ENCODE measurements at regions not wholly inside any gene's neighbourhood (a gene's known extent, or its start where the extent isn't known, plus 50 kb on each side); places are given as distances from the start of the nearest gene placed in this dataset.

DNA sequence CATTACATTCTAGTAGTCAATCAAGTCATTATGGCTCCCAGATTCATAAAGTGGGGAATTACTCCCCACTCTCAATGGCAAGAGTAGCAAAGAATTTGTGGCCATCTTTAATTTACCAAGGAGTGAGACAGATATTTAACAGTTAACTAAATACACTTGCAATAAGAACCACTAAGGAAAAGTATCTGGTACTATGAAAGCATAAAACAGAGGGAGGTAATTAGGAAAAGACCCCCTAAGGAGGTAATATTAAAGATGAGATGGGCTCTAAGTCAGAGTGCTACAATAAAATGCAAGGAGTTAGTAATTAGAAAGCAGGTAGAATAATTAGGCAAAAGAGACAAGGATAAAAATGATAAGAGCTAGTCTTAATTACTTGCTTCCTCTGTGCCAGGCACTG, 301.9 kb downstream of the CHL1 start:
- Histone ChIP-seq H3K36me3 (ENCODE audit: insufficient read depth, low read length) (no peaks in the 10 kb centered on the region), H3K4me2 (ENCODE audit: insufficient read depth, low read length) (no peak overlapping the region), H3K4me3 (ENCODE audit: low read depth in 1 of 2, low read length in 2 of 2) (no peak overlapping the region), H3K9ac (ENCODE audit: low read depth, low read length) (no peak overlapping the region), H3K27ac (ENCODE audit: low read length) (no peak overlapping the region), H2AFZ (ENCODE audit: low read depth, low read length) (no peak overlapping the region), H4K20me1 (ENCODE audit: insufficient read depth, low read length) (no peaks in the 10 kb centered on the region), H3K4me1 (ENCODE audit: insufficient read depth, low read length) (no peaks in the 10 kb centered on the region), H3K27me3 (ENCODE audit: insufficient read depth, low read length, poor library complexity) (no peaks in the 10 kb centered on the region), H3K79me2 (ENCODE audit: insufficient read depth, low read length) (no peaks in the 10 kb centered on the region), H3K9me3 (ENCODE audit: insufficient read depth, low read length, severe bottlenecking) (no peaks in the 10 kb centered on the region)
- ATAC-seq (ENCODE audit: insufficient read depth, low read depth) (no peak), DNase-seq (no peak)
- TF ChIP-seq EZH2 (IDR thresholded peaks at IDR 0.05; ENCODE audit: borderline replicate concordance, low read depth, low read length, severe bottlenecking), result no peak
- TF ChIP-seq, protein P1, sequence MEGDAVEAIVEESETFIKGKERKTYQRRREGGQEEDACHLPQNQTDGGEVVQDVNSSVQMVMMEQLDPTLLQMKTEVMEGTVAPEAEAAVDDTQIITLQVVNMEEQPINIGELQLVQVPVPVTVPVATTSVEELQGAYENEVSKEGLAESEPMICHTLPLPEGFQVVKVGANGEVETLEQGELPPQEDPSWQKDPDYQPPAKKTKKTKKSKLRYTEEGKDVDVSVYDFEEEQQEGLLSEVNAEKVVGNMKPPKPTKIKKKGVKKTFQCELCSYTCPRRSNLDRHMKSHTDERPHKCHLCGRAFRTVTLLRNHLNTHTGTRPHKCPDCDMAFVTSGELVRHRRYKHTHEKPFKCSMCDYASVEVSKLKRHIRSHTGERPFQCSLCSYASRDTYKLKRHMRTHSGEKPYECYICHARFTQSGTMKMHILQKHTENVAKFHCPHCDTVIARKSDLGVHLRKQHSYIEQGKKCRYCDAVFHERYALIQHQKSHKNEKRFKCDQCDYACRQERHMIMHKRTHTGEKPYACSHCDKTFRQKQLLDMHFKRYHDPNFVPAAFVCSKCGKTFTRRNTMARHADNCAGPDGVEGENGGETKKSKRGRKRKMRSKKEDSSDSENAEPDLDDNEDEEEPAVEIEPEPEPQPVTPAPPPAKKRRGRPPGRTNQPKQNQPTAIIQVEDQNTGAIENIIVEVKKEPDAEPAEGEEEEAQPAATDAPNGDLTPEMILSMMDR (IDR thresholded peaks at IDR 0.05; ENCODE audit: borderline replicate concordance, extremely low read depth, low read length, poor library complexity, severe bottlenecking), result no peak

DNA sequence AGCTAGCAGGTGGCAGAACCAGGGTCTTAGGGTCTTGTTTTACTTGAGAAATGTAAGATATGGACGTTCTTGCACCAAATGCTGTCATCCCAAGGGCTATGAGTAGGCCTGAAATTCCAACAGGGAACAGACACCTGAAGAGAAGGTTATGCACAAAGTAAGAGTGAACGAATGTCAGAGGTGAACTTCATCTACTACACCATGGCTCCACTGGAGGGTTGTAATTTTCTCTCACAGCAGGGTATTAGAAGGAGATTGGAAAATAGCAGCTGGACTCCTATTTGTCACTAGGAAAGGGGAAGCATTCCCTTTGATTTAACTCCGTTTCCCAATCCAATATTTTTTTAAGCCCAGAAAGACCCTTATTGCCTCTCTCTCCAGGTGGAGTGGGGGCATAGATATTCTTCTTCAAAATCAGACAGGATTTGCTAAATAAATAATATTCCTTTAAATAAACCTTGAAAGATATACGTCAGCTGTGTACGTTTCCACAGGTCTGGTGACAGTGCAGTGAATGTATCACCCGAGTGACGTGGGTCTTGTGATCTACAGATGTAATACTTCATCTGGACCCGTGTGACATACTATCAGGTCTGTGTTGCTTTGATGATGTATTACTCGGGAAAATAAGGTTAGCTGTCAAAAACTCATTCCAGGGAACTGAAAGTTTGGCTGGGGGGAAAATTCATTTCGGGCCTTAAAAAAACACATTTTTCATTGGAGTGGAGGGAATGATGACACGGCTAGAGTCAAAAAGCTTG, 302.6 kb downstream of the CHL1 start:
- no peaks in the 10 kb centered on the region for H3K27me3 ChIP-seq (ENCODE audit: insufficient read depth, low read length, poor library complexity)
- DNase-seq (no peak), ATAC-seq (ENCODE audit: insufficient read depth, low read depth) (no peak)
- H3K4me2 ChIP-seq (ENCODE audit: insufficient read depth, low read length), result no peak overlapping the region
- no peak overlapping the region for H3K9ac ChIP-seq (ENCODE audit: low read depth, low read length)
- H3K4me1 ChIP-seq (ENCODE audit: insufficient read depth, low read length), result no peaks in the 10 kb centered on the region
- no peaks in the 10 kb centered on the region for H3K36me3 ChIP-seq (ENCODE audit: insufficient read depth, low read length)
- no peak overlapping the region for H2AFZ ChIP-seq (ENCODE audit: low read depth, low read length)
- H3K4me3 ChIP-seq (ENCODE audit: low read depth in 1 of 2, low read length in 2 of 2), result no peak overlapping the region
- no peaks in the 10 kb centered on the region for H3K9me3 ChIP-seq (ENCODE audit: insufficient read depth, low read length, severe bottlenecking)
- H3K79me2 ChIP-seq (ENCODE audit: insufficient read depth, low read length), result no peaks in the 10 kb centered on the region
- H3K27ac ChIP-seq (ENCODE audit: low read length), result no peak overlapping the region
- H4K20me1 ChIP-seq (ENCODE audit: insufficient read depth, low read length), result no peaks in the 10 kb centered on the region
- TF ChIP-seq, protein P1 (IDR thresholded peaks at IDR 0.05; ENCODE audit: borderline replicate concordance, extremely low read depth, low read length, poor library complexity, severe bottlenecking), result no peak
- TF ChIP-seq EZH2 (IDR thresholded peaks at IDR 0.05; ENCODE audit: borderline replicate concordance, low read depth, low read length, severe bottlenecking), result no peak

DNA sequence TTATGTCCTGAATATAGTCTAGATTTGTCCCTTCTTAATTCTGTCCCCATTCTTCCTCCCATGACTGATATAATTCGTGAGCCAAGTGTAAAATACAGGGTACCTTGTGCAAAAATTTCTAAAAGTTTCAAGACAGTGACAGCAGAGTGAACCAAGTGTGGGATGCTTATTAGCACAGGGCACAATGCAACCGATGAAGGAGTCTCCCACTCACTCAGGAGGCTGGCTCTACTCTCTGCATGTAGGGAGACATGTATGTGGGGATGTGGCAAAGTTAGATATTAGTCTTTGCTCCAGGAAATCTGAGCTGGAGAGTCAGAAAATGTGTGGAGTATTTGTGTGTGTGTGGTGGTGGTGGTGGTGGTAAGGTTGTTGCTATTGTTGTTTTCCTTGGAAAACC, 305.9 kb downstream of the CHL1 start:
- Histone ChIP-seq H3K9ac (ENCODE audit: low read depth, low read length) (no peak overlapping the region), H3K4me1 (ENCODE audit: insufficient read depth, low read length) (no peaks in the 10 kb centered on the region), H3K36me3 (ENCODE audit: insufficient read depth, low read length) (no peaks in the 10 kb centered on the region), H3K4me3 (ENCODE audit: low read depth in 1 of 2, low read length in 2 of 2) (no peak overlapping the region), H3K27me3 (ENCODE audit: insufficient read depth, low read length, poor library complexity) (no peaks in the 10 kb centered on the region), H4K20me1 (ENCODE audit: insufficient read depth, low read length) (no peaks in the 10 kb centered on the region), H3K4me2 (ENCODE audit: insufficient read depth, low read length) (no peak overlapping the region), H3K27ac (ENCODE audit: low read length) (no peak overlapping the region), H3K79me2 (ENCODE audit: insufficient read depth, low read length) (no peaks in the 10 kb centered on the region), H3K9me3 (ENCODE audit: insufficient read depth, low read length, severe bottlenecking) (no peaks in the 10 kb centered on the region), H2AFZ (ENCODE audit: low read depth, low read length) (no peak overlapping the region)
- no peak for DNase-seq
- TF ChIP-seq EZH2 (IDR thresholded peaks at IDR 0.05; ENCODE audit: borderline replicate concordance, low read depth, low read length, severe bottlenecking), result no peak
- TF ChIP-seq, protein P1 (IDR thresholded peaks at IDR 0.05; ENCODE audit: borderline replicate concordance, extremely low read depth, low read length, poor library complexity, severe bottlenecking), result no peak
- ATAC-seq (ENCODE audit: insufficient read depth, low read depth), result no peak
